SK-N-SH (cell line): ENCODE measurements at regions not wholly inside any gene's neighbourhood (a gene's known extent, or its start where the extent isn't known, plus 50 kb on each side); places are given as distances from the start of the nearest gene placed in this dataset.

ENCODE experiments used
- CTCF ChIA-PET: fragments of 300-600, 350-600 bp; formaldehyde crosslinking; extraction: SDS; loops from one replicate; lab custom pipeline; 2021; lab: Yijun Ruan, JAX
- POLR2A ChIA-PET: fragments of 350-600 bp; sonication (Branson Sonifier 250); formaldehyde crosslinking; extraction: SDS; loops from one replicate; lab custom pipeline; 2020; ENCODE audit warnings: antibody characterized with exemption, inconsistent platforms; lab: Yijun Ruan, JAX
- DNase-seq: peaks from one replicate; pipeline ENCODE4 v3.0.0; 2012
- H2AFZ ChIP-seq: fragments of 200-600 bp; sonication (generic); 2 replicates; pipeline ENCODE4 v1.8.1; 2016; ENCODE audit warnings: antibody characterized with exemption, mild to moderate bottlenecking, low read depth
- H3F3A ChIP-seq: fragments of 200-600 bp; sonication (generic); replicated peaks from 2 replicates; pipeline ENCODE3; 2016; ENCODE audit warnings: antibody characterized with exemption, mild to moderate bottlenecking; ENCODE audit not compliant: insufficient read depth
- H3K27ac ChIP-seq, 2 experiments: fragments of 200-500 bp in 1 of 2; fragments of 200-600 bp in 1 of 2; sonication (Bioruptor generic) in 1 of 2; sonication (generic), shearing (Covaris generic) in 1 of 2; 2 replicates each; pipeline versions ENCODE4 v1.5.1 to v1.6.1; 2014 to 2016; ENCODE audit warnings: low read depth in 2 of 2, inconsistent platforms in 1 of 2, low read length in 1 of 2, mild to moderate bottlenecking in 1 of 2, mixed read lengths in 1 of 2
- H3K27me3 ChIP-seq: fragments of 200-600 bp; sonication (generic), shearing (Covaris generic); 2 replicates; pipeline ENCODE4 v1.6.1; 2016; ENCODE audit warnings: mixed run types; ENCODE audit not compliant: insufficient read depth
- H3K36me3 ChIP-seq, 2 experiments: fragments of 200-500 bp in 1 of 2; fragments of 200-600 bp in 1 of 2; sonication (Bioruptor generic) in 1 of 2; sonication (generic) in 1 of 2; replicated peaks in 1 of 2; 2 replicates each; pipeline versions ENCODE3 to v1.5.1; 2014 to 2016; ENCODE audit warnings: low read length in 1 of 2, mild to moderate bottlenecking in 1 of 2; ENCODE audit not compliant: insufficient read depth in 2 of 2, control insufficient read depth in 1 of 2
- H3K4me1 ChIP-seq, 2 experiments: fragments of 200-500 bp in 1 of 2; fragments of 200-600 bp in 1 of 2; sonication (Bioruptor generic) in 1 of 2; sonication (generic), shearing (Covaris generic) in 1 of 2; 2 replicates each; pipeline versions ENCODE4 v1.5.1 to v1.6.1; 2014 to 2016; ENCODE audit warnings: low read depth in 1 of 2, low read length in 1 of 2, mixed run types in 1 of 2; ENCODE audit not compliant: insufficient read depth in 2 of 2, control insufficient read depth in 1 of 2
- H3K4me2 ChIP-seq: fragments of 200-600 bp; sonication (generic), shearing (Covaris generic); 2 replicates; pipeline ENCODE4 v1.6.1; 2017; ENCODE audit warnings: mixed run types
- H3K4me3 ChIP-seq, 2 experiments: fragments of 200-500 bp in 1 of 2; fragments of 200-600 bp in 1 of 2; sonication (Bioruptor generic) in 1 of 2; sonication (generic), shearing (Covaris generic) in 1 of 2; 2 replicates each; pipeline versions ENCODE4 v1.5.1 to v1.8.1; 2014 to 2016; ENCODE audit warnings: low read depth in 2 of 2, inconsistent platforms in 1 of 2, low read length in 1 of 2, mild to moderate bottlenecking in 1 of 2, mixed read lengths in 1 of 2, moderate library complexity in 1 of 2
- H3K79me2 ChIP-seq: fragments of 200-600 bp; sonication (generic); 2 replicates; pipeline ENCODE4 v1.8.1; 2017; ENCODE audit warnings: mild to moderate bottlenecking; ENCODE audit not compliant: insufficient read depth
- H3K9ac ChIP-seq: fragments of 200-600 bp; sonication (generic); 2 replicates; pipeline ENCODE4 v1.6.1; 2017; ENCODE audit warnings: mixed run types
- H3K9me2 ChIP-seq: fragments of 200-600 bp; sonication (generic); 2 replicates; pipeline ENCODE4 v1.6.1; 2017; ENCODE audit warnings: mixed run types
- H3K9me3 ChIP-seq: fragments of 200-600 bp; sonication (generic); 2 replicates; pipeline ENCODE4 v1.6.1; 2017; ENCODE audit warnings: mixed run types, mild to moderate bottlenecking, moderate library complexity
- H4K20me1 ChIP-seq: fragments of 200-600 bp; sonication (generic); 2 replicates; pipeline ENCODE4 v1.6.1; 2017; ENCODE audit warnings: mild to moderate bottlenecking, mixed run types; ENCODE audit not compliant: insufficient read depth
- ELF1 ChIP-seq: IDR thresholded peaks from 2 replicates; pipeline ENCODE4 v1.4.0; 2012
- EZH2phosphoT487 ChIP-seq: fragments of 200-600 bp; sonication (generic); IDR thresholded peaks from 2 replicates; pipeline ENCODE4 v1.6.1; 2017; ENCODE audit warnings: low read depth, mixed run types, mild to moderate bottlenecking, antibody characterized with exemption, moderate library complexity, borderline replicate concordance
- FOXJ3 ChIP-seq: sonication (generic); formaldehyde crosslinking; IDR thresholded peaks from 2 replicates; pipeline ENCODE4 v1.5.1; 2020; ENCODE audit warnings: mild to moderate bottlenecking, missing genetic modification reagents
- FOXM1 ChIP-seq: IDR thresholded peaks from 2 replicates; pipeline ENCODE4 v1.4.0; 2012; ENCODE audit warnings: low read depth, mild to moderate bottlenecking
- GATA2 ChIP-seq: sonication (generic); formaldehyde crosslinking; IDR thresholded peaks from 2 replicates; pipeline ENCODE4 v1.5.0; 2020; ENCODE audit warnings: mild to moderate bottlenecking, missing genetic modification reagents
- IRF3 ChIP-seq: fragments of 150-350 bp; IDR thresholded peaks from 2 replicates; pipeline ENCODE4 v1.6.1; 2016; ENCODE audit warnings: mild to moderate bottlenecking, low read depth, low read length
- JUND ChIP-seq: IDR thresholded peaks from 2 replicates; pipeline ENCODE4 v1.4.0; 2012
- MEF2A ChIP-seq: IDR thresholded peaks from 2 replicates; pipeline ENCODE4 v1.4.0; 2012; ENCODE audit warnings: low read depth, borderline replicate concordance
- MXI1 ChIP-seq: IDR thresholded peaks from 2 replicates; pipeline ENCODE4 v1.6.1; 2012; ENCODE audit warnings: mild to moderate bottlenecking, low read depth, low read length, improper control_type of control experiment
- NFIC ChIP-seq: IDR thresholded peaks from 2 replicates; pipeline ENCODE4 v1.4.0; 2012; ENCODE audit warnings: borderline replicate concordance
- NRF1 ChIP-seq: IDR thresholded peaks from 2 replicates; pipeline ENCODE4 v1.6.1; 2012; ENCODE audit warnings: low read depth, mild to moderate bottlenecking, low read length
- PBX3 ChIP-seq: IDR thresholded peaks from 2 replicates; pipeline ENCODE4; 2012
- RAD21 ChIP-seq: IDR thresholded peaks from 2 replicates; pipeline ENCODE4 v1.6.1; 2012; ENCODE audit warnings: mild to moderate bottlenecking, low read length
- RCOR1 ChIP-seq: fragments of 150-350 bp; IDR thresholded peaks from 2 replicates; pipeline ENCODE4 v1.6.1; 2017; ENCODE audit warnings: antibody characterized with exemption, low read length
- SIN3A ChIP-seq: IDR thresholded peaks from 2 replicates; pipeline ENCODE4 v1.6.1; 2012; ENCODE audit warnings: low read depth, mild to moderate bottlenecking, low read length, moderate library complexity, borderline replicate concordance
- SMC3 ChIP-seq: IDR thresholded peaks from 2 replicates; pipeline ENCODE4 v1.6.1; 2012; ENCODE audit warnings: low read depth, low read length, improper control_type of control experiment
- TCF12 ChIP-seq: IDR thresholded peaks from 2 replicates; pipeline ENCODE4 v1.4.0; 2012
- USF1 ChIP-seq: IDR thresholded peaks from 2 replicates; pipeline ENCODE4 v1.4.0; 2012; ENCODE audit warnings: low read depth, borderline replicate concordance
- WGBS: methylation state at CpG from one replicate; pipeline ENCODE4 v1.1.6; 2017; ENCODE audit warnings: low lambda C conversion rate; 5-methylcytosine and 5-hydroxymethylcytosine counted together

GRCh38 chr11:11089805-11090204 is 232.0 kb upstream of the ZBED5 start:
- H3K4me2 ChIP-seq, result no peak overlapping the region
- no peak overlapping the region for H3K27ac ChIP-seq
- H3K36me3 ChIP-seq, result no peaks in the 10 kb centered on the region
- no peaks in the 10 kb centered on the region for H3K27me3 ChIP-seq
- H4K20me1 ChIP-seq, result no peaks in the 10 kb centered on the region
- 37% methylated on average over 4 of the region's 4 CpGs for WGBS
- no peak for DNase-seq
- ChIA-PET CTCF (no interaction called here), POLR2A (no interaction called here)
- no peak overlapping the region for H2AFZ ChIP-seq
- no peaks in the 10 kb centered on the region; a peak in 1 of 4 replicates for H3K4me1 ChIP-seq
- H3K9ac ChIP-seq, result no peak overlapping the region
- H3K4me3 ChIP-seq, result no peak overlapping the region
- H3K9me3 ChIP-seq, result no peaks in the 10 kb centered on the region
- no peaks in the 10 kb centered on the region for H3K79me2 ChIP-seq
- H3K9me2 ChIP-seq, result no peaks in the 10 kb centered on the region
- no peaks in the 10 kb centered on the region for H3F3A ChIP-seq
- no peak for TF ChIP-seq SIN3A
- no peak for TF ChIP-seq SMC3
- TF ChIP-seq FOXM1, result no peak
- no peak for TF ChIP-seq RAD21
- no peak for TF ChIP-seq MXI1
- no peak for TF ChIP-seq FOXJ3 (CRISPR knock-in tag)
- TF ChIP-seq TCF12, result no peak
- TF ChIP-seq JUND, result no peak
- no peak for TF ChIP-seq NRF1
- no peak for TF ChIP-seq RCOR1
- no peak for TF ChIP-seq GATA2 (CRISPR knock-in tag)
- TF ChIP-seq, all 33 proteins: peak for 0

GRCh38 chr11:11086979-11087378 is 229.1 kb upstream of the ZBED5 start:
- no peaks in the 10 kb centered on the region for H4K20me1 ChIP-seq
- no peak overlapping the region for H3K9ac ChIP-seq
- no peak overlapping the region for H2AFZ ChIP-seq
- 15% methylated on average over 2 of the region's 2 CpGs for WGBS
- H3K4me1 ChIP-seq, result no peaks in the 10 kb centered on the region; a peak in 1 of 4 replicates
- ChIA-PET CTCF (interaction anchor here (0.6 kb wide), 1 partner anchor 126 kb away, joined by 3 read pairs; no protein-coding TSS in a partner anchor), POLR2A (no interaction called here)
- H3K9me2 ChIP-seq, result no peaks in the 10 kb centered on the region
- no peak overlapping the region for H3K4me2 ChIP-seq
- H3K9me3 ChIP-seq, result no peaks in the 10 kb centered on the region
- no peak for DNase-seq
- no peaks in the 10 kb centered on the region; the same call in 1 of the 2 replicates for H3K27me3 ChIP-seq
- H3K36me3 ChIP-seq, result no peaks in the 10 kb centered on the region
- H3K27ac ChIP-seq, result no peak overlapping the region
- no peaks in the 10 kb centered on the region for H3F3A ChIP-seq
- H3K4me3 ChIP-seq, result no peak overlapping the region
- no peaks in the 10 kb centered on the region for H3K79me2 ChIP-seq
- no peak for TF ChIP-seq FOXM1
- no peak for TF ChIP-seq MXI1
- TF ChIP-seq GATA2 (CRISPR knock-in tag), result no peak
- no peak for TF ChIP-seq MEF2A
- no peak for TF ChIP-seq USF1
- no peak for TF ChIP-seq IRF3
- no peak for TF ChIP-seq SMC3
- TF ChIP-seq ELF1, result no peak
- TF ChIP-seq JUND, result no peak
- no peak for TF ChIP-seq EZH2phosphoT487
- no peak for TF ChIP-seq NFIC
- no peak for TF ChIP-seq RCOR1
- no peak for TF ChIP-seq PBX3
